NAMALWA (cell line): ENCODE measurements at regions not wholly inside any gene's neighbourhood (a gene's known extent, or its start where the extent isn't known, plus 50 kb on each side); places are given as distances from the start of the nearest gene placed in this dataset.
"Not testable (repeated sequence)": the region's sequence is repeated elsewhere in the genome, so short reads cannot be mapped to it uniquely, and the experiment has no call there.

ENCODE experiments used
- DNase-seq: peaks from one replicate; pipeline ENCODE4 v3.0.0-alpha.2; 2015; ENCODE audit warnings: low spot score

DNA sequence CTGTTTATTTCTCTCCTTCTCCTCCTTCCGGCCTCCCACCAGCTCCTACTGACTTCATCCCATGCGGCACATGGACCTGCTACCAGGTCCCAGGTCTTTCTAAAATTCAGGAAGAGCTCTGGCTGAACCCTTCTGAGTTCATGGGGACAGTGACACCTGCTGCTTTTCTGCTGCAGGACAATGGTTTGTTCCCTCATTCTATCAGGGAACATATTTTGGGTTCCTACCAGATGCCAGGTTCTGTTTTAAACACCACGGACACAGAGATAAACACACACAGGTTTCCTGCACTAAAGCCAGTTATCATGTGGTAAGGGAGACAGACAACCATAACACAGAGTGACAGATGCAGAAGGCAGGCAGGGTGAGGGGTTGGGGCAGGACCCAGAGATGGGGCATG is 114.0 kb upstream of the RAB4A start:
- DNase-seq, result no peak

DNA sequence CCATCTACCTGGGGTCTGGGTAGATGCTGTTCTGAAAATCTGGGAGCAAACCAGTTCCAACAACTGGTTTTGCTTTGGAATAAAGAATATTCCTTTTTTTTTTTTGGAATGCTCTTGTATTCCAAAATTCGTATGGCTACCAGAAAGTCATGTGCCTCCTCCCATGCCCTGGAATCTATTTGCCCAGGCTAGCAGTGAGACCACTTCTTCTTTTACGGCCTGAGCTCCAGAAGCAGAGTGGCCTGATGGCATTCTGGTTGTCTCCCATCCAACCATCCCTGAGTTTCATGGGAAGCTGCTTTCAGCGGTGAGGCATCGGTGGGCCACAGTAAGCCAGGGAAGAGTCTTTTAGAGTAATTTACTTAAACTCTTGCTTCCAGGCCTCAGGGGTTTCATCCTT is 113.4 kb upstream of the RAB4A start:
- DNase-seq, result no peak

GRCh38 chr1:229158341-229158921 is 112.5 kb upstream of the RAB4A start:
- no peak for DNase-seq

- no peak for DNase-seq
Observed at GRCh38 chr1:229158927-229159326, 112.0 kb upstream of the RAB4A start.

DNA sequence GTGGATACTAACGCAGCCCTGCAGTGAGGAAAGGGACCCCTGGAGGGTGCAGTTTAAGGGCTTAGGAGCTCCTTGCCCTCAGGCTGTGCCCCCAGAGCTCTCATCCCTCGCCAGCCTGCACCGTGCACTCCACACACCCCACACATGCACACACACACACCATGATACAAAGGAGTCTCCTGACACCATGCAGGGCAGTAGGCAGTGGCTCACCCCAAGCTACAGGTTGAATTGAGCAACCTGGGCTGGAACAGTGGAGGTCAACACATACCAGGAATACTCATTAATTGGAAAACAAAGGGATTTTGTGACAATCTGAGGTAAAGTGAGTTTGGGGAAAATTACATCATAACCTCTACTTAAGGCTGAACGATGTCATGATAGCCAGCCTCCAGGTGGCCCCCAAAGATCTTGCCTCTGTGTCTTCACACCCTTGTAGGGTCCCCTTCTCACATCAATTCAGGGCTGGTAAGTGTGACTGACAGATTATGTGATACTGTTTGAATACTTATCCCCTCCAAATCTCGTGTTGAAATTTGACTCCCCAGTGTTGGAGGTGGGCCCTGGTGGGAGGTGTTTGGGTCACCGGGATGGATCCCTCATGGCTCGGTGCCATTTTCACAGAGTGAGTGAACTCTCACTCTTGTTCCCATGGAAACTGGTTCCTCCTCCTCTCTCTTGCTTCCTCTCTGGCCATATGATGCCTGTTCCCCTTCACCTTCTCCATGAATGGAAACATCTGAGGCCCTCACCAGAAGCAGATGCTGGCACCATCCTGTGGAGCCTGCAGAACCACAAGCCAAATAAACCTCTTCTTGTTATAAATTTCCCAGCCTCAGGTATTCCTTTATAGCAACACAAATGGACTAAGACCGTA is 111.0 kb upstream of the RAB4A start:
- DNase-seq, result no peak

- no peak for DNase-seq
Observed at GRCh38 chr1:229161740-229162139, 109.2 kb upstream of the RAB4A start.

GRCh38 chr1:229162825-229163515 is 107.9 kb upstream of the RAB4A start:
- no peak for DNase-seq

DNA sequence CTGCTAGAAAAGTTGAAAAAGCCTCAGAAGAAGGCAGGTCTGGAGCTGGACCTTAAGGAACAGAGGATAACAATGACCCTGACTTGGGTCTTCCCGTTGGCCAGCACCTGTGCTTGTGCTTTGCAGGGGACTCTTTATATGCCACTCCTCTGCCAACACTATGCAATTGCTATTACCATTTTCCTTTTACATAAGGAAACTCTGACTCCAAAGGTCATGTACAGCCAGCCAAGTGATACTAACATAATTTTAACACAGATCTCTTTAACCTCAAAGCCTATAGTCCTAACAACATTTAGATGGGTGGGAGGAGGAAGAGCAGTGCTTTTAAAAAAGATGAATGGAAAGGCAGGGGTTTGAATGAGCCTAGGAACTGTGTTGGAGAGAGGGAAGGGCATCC is 106.6 kb upstream of the RAB4A start:
- DNase-seq, result no peak

DNA sequence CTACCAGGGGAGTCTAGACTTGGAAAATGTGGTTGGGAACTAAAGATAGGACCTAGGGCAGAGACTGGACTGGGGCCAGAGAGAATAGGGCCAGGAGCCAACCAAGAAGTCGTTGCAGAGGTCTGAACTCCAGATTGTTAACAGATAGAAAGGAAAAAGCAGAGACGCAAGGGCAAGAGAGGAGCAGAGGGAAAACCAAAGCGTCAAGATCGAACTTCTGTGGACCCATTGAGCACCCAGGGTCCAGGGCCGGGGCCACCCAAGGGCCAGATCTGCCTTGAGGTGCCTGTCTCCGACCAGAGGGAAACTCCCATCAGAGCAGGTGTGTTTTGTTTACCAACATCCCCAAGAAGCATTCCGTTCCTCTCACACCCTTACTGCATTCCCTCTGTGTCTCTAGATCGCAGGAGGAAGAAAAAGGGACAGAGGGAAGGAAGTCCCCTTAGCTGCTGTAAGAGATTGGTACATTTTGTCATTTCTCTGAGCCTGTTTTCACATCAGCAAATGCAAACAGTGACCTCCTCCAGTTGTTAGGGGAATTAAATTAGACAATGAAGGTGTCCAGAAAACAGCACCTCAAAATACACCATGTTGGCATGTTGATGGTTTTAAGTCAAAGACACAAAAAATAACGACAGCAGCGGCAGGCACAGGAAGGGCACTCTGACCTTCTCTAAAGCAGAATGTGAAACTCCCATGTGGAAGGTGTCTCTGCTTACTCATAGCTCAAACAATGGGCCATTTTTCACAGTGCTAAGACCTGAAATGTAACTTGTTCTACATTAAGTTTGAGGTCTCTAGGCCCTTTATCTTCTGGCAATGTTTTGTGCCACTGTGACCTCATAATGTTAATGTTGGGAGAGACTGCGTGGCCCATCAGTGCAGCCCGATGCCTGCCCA is 105.8 kb upstream of the RAB4A start:
- no peak for DNase-seq

GRCh38 chr1:229167318-229167717 is 103.6 kb upstream of the RAB4A start:
- no peak for DNase-seq

DNA sequence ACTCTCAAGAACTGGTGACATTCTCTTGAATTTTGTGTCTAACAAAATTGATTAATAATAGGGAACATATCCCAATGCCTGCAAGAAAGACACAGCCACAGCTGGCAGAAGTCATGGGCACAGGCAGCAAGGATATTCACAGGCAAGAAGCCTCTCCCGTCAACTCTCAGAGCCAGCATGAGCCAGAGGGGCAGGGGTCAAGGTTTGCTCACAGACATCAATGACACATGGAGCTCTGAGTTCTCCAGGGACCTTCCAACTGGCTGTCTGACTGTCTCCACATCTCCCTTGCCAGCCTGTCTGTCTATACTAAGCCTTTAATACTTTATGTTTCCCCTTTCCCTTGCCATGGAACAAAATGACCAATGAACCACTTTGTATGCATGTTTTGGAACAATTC is 101.5 kb upstream of the RAB4A start:
- DNase-seq, result no peak

- no peak for DNase-seq
Observed at GRCh38 chr1:229170274-229170673, 100.6 kb upstream of the RAB4A start.

DNA sequence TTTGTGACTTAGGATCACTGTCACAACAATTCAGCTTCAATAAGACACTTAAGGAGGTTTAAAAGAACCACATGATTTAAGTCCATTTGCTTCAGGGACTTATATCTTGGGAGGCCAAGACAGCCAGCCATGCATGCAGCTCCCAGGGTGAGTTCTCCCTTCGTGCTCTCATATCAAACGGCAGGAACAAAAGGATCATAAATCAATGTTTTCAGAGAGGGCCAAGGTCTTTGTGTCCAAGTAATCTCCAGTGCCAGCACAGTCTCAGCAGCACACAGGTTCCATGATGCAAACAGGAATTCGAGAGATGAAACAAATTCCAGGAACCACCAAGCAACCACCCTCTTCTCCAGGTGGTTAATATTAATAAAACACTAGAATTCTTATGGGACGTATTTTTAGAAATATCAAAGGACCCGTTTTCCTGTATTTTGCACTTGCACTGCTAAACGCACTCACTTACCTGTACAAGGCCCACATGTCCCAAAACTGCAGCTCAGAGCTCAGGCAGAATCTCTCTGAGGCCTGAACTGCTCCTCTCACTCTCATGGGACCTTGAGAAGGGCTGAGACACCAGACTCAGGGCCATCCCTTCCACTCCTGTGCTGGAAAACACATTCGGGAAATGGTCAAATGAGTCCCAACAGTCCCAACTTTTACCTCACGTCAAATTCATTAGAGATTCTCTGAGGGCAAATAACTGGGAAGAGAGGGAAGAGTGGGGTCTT is 100.0 kb upstream of the RAB4A start:
- DNase-seq, result no peak

GRCh38 chr1:229171934-229172333 is 99.0 kb upstream of the RAB4A start:
- DNase-seq, result no peak

DNA sequence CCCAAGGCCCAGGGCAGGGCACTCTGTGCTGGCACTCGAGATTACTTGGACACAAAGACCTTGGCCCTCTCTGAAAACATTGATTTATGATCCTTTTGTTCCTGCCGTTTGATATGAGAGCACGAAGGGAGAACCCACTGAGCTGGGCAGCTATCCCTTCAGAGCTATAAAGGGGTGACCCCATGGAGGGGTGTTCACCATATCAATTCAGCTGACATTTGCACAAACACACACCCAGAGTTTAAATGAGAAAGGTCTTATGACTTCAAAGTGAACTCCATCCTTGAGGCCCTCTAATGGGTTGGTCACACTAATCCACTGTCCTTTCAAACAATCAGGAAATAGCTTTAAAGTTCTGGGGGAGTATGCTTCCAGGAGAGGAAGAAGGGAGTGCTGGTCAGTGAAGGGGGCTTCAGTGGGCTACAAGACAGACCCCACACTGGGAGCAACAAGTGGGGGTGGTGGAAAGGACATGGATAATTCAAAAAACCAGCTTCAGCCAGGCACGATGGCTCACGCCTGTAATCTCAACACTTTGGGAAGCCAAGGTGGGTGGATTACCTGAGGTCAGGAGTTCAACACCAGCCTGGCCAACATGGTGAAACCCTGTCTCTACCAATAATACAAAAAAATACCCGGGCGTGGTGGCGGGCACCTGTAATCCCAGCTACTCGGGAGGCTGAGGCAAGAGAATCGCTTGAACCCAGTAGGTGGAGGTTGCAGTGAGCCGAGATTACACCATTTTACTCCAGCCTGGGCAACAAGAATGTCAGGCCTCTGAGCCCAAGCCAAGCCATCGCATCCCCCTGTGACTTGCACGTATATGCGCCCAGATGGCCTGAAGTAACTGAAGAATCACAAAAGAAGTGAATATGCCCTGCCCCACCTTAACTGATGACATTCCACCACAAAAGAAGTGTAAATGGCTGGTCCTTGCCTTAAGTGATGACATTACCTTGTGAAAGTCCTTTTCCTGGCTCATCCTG is 97.1 kb upstream of the RAB4A start:
- not testable (repeated sequence) for DNase-seq

- DNase-seq, result not testable (repeated sequence)
Observed at GRCh38 chr1:229175297-229175696, 95.6 kb upstream of the RAB4A start.

- not testable (repeated sequence) for DNase-seq
Observed at GRCh38 chr1:229176457-229176856, 94.5 kb upstream of the RAB4A start.

- no peak for DNase-seq
Observed at GRCh38 chr1:229180161-229180560, 90.8 kb upstream of the RAB4A start.

- no peak for DNase-seq
Observed at GRCh38 chr1:229181419-229181818, 89.5 kb upstream of the RAB4A start.

- no peak for DNase-seq
Observed at GRCh38 chr1:229183588-229183987, 87.3 kb upstream of the RAB4A start.
